ENCODE measurements at regions not wholly inside any gene's neighbourhood (a gene's known extent, or its start where the extent isn't known, plus 50 kb on each side); places are given as distances from the start of the nearest gene placed in this dataset.

DNA sequence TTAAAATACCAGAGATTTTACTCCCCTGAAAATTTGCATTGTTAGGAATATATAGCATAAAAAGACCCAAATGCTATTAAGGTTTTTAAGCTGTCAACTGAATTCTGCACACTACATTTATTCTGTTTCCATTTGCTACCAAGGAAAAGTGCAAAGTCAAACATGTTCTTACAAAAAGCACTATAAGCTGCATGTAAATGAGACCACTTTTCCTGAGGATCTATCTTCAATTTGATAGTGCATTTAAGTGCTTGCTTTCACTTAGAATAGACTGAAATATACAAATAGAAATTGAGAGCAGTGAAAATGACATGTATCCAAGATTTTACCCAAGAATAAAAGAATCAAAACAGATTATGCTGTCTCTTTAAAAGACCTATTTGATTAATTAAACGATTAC, 1216.2 kb downstream of the ROBO2 start:
- no peaks in the 10 kb centered on the region for H4K20me1 ChIP-seq (ENCODE audit: control insufficient read depth, extremely low read depth, insufficient read depth, low read length)
- dilution Hi-C loops (cut with MboI; ENCODE audit: extremely low pct_ligation_motif_present, low sequenced_read_pairs), result no loop called here
- H2AFZ ChIP-seq (ENCODE audit: control insufficient read depth, low read length), result no peak overlapping the region
- H3K27ac ChIP-seq (ENCODE audit: control insufficient read depth, insufficient read depth, low read length), result no peak overlapping the region
- H3K4me3 ChIP-seq (ENCODE audit: control insufficient read depth in 2 of 3, extremely low read depth in 1 of 3, insufficient read depth in 2 of 3, low read depth in 1 of 3, low read length in 3 of 3), result no peak overlapping the region
- H3K9me1 ChIP-seq (ENCODE audit: control insufficient read depth, extremely low read depth, insufficient read depth, low read length), result no peaks in the 10 kb centered on the region
- no peaks in the 10 kb centered on the region for H3K4me1 ChIP-seq (ENCODE audit: control insufficient read depth, extremely low read depth, insufficient read depth, low read length)
- no peaks in the 10 kb centered on the region for H3K36me3 ChIP-seq (ENCODE audit: control insufficient read depth in 2 of 2, extremely low read depth in 1 of 2, insufficient read depth in 2 of 2, low read length in 2 of 2)
- DNase-seq (ENCODE audit: low read depth, low spot score), result no peak
- TF ChIP-seq, protein P1, sequence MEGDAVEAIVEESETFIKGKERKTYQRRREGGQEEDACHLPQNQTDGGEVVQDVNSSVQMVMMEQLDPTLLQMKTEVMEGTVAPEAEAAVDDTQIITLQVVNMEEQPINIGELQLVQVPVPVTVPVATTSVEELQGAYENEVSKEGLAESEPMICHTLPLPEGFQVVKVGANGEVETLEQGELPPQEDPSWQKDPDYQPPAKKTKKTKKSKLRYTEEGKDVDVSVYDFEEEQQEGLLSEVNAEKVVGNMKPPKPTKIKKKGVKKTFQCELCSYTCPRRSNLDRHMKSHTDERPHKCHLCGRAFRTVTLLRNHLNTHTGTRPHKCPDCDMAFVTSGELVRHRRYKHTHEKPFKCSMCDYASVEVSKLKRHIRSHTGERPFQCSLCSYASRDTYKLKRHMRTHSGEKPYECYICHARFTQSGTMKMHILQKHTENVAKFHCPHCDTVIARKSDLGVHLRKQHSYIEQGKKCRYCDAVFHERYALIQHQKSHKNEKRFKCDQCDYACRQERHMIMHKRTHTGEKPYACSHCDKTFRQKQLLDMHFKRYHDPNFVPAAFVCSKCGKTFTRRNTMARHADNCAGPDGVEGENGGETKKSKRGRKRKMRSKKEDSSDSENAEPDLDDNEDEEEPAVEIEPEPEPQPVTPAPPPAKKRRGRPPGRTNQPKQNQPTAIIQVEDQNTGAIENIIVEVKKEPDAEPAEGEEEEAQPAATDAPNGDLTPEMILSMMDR (optimal IDR thresholded peaks at IDR 0.05 in 1 of 3, IDR thresholded peaks at IDR 0.05 in 1 of 3, conservative IDR thresholded peaks at IDR 0.05 in 1 of 3; ENCODE audit: extremely low read depth in 1 of 3, insufficient read depth in 2 of 3, low read length in 3 of 3), result no peak
- no peak for TF ChIP-seq EZH2 (IDR thresholded peaks at IDR 0.05; ENCODE audit: low read length)
- no peaks in the 10 kb centered on the region for H3K79me2 ChIP-seq (ENCODE audit: control insufficient read depth, insufficient read depth, low read length)
- no peaks in the 10 kb centered on the region for H3K27me3 ChIP-seq (ENCODE audit: control insufficient read depth, extremely low read depth, insufficient read depth, low read length)
- no peak for FAIRE-seq
- H3K9ac ChIP-seq (ENCODE audit: control insufficient read depth, extremely low read depth, insufficient read depth, low read length), result no peak overlapping the region
- no peak overlapping the region for H3K4me2 ChIP-seq (ENCODE audit: control insufficient read depth, extremely low read depth, insufficient read depth, low read depth, low read length)
- no peaks in the 10 kb centered on the region for H3K9me3 ChIP-seq (ENCODE audit: control insufficient read depth, low read depth, low read length)

GRCh38 chr3:78257951-78258530, 1218.1 kb downstream of the ROBO2 start:
- Histone ChIP-seq H3K4me1 (ENCODE audit: control insufficient read depth, extremely low read depth, insufficient read depth, low read length) (no peaks in the 10 kb centered on the region), H3K36me3 (ENCODE audit: control insufficient read depth in 2 of 2, extremely low read depth in 1 of 2, insufficient read depth in 2 of 2, low read length in 2 of 2) (no peaks in the 10 kb centered on the region), H2AFZ (ENCODE audit: control insufficient read depth, low read length) (no peak overlapping the region), H3K9ac (ENCODE audit: control insufficient read depth, extremely low read depth, insufficient read depth, low read length) (no peak overlapping the region), H3K4me2 (ENCODE audit: control insufficient read depth, extremely low read depth, insufficient read depth, low read depth, low read length) (no peak overlapping the region), H4K20me1 (ENCODE audit: control insufficient read depth, extremely low read depth, insufficient read depth, low read length) (no peaks in the 10 kb centered on the region), H3K9me3 (ENCODE audit: control insufficient read depth, low read depth, low read length) (no peaks in the 10 kb centered on the region), H3K4me3 (ENCODE audit: control insufficient read depth in 2 of 3, extremely low read depth in 1 of 3, insufficient read depth in 2 of 3, low read depth in 1 of 3, low read length in 3 of 3) (no peak overlapping the region), H3K9me1 (ENCODE audit: control insufficient read depth, extremely low read depth, insufficient read depth, low read length) (no peaks in the 10 kb centered on the region), H3K27ac (ENCODE audit: control insufficient read depth, insufficient read depth, low read length) (no peak overlapping the region), H3K79me2 (ENCODE audit: control insufficient read depth, insufficient read depth, low read length) (no peaks in the 10 kb centered on the region), H3K27me3 (ENCODE audit: control insufficient read depth, extremely low read depth, insufficient read depth, low read length) (no peaks in the 10 kb centered on the region)
- no peak for TF ChIP-seq EZH2 (IDR thresholded peaks at IDR 0.05; ENCODE audit: low read length)
- TF ChIP-seq, protein P1 (optimal IDR thresholded peaks at IDR 0.05 in 1 of 3, IDR thresholded peaks at IDR 0.05 in 1 of 3, conservative IDR thresholded peaks at IDR 0.05 in 1 of 3; ENCODE audit: extremely low read depth in 1 of 3, insufficient read depth in 2 of 3, low read length in 3 of 3), result no peak
- DNase-seq (ENCODE audit: low read depth, low spot score), result no peak
- FAIRE-seq, result no peak
- dilution Hi-C loops (cut with MboI; ENCODE audit: extremely low pct_ligation_motif_present, low sequenced_read_pairs), result no loop called here

Measured in keratinocyte (primary cell).